ENCODE measurements at regions not wholly inside any gene's neighbourhood (a gene's known extent, or its start where the extent isn't known, plus 50 kb on each side); places are given as distances from the start of the nearest gene placed in this dataset.

DNA sequence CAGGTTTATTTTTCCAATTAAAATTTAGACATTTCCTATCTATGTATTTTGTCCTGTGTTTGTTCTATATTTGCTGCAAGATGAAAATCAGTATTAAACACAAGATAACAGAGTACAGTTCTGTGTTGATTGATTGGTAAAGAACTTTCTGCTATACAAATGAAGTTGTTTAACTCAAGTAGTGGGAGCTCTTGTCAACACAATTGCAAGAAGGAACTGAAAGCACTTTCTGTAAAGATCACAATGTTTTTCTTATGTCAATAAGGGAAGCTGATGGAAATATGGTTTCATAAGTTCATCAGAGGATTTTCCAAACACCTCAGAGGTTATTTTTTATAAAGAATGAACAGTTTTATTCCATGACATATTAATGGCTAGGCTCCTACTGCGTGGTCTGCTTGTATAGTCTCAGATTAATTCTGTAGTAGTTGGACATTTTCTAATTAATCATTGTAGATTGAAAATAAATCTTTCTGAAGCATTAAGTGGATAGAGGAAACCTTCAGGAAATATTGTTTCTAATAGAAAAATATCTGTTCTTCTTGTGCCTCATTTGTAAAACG lies 379.5 kb downstream of the LRFN5 start:
- TF ChIP-seq, protein P1, sequence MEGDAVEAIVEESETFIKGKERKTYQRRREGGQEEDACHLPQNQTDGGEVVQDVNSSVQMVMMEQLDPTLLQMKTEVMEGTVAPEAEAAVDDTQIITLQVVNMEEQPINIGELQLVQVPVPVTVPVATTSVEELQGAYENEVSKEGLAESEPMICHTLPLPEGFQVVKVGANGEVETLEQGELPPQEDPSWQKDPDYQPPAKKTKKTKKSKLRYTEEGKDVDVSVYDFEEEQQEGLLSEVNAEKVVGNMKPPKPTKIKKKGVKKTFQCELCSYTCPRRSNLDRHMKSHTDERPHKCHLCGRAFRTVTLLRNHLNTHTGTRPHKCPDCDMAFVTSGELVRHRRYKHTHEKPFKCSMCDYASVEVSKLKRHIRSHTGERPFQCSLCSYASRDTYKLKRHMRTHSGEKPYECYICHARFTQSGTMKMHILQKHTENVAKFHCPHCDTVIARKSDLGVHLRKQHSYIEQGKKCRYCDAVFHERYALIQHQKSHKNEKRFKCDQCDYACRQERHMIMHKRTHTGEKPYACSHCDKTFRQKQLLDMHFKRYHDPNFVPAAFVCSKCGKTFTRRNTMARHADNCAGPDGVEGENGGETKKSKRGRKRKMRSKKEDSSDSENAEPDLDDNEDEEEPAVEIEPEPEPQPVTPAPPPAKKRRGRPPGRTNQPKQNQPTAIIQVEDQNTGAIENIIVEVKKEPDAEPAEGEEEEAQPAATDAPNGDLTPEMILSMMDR (IDR thresholded peaks at IDR 0.05; ENCODE audit: borderline replicate concordance, control extremely low read depth, extremely low read depth, insufficient read depth, missing control alignments), result no peak
- in situ Hi-C loops (cut with MboI; ENCODE audit: low sequenced_read_pairs, unreplicated experiment), result no loop called here

DNA sequence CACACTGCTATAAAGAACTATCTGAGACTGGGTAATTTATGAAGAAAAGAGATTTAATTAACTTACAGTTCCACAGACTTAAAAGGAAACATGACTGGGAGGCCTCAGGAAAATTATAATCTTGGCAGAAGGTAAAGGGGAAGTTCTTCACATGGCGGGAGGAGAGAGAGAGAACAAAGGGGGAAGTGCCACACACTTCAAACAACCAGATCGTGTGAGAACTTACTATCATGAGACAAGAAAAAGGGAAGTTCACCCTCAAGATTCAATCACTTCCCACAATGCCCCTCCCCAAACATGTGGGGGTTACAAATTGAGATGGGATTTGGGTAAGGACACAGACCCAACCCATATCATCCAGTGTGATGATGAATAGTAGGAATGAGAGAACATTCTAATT lies 366.5 kb downstream of the LRFN5 start:
- DNase-seq (ENCODE audit: low spot score), result no peak
- TF ChIP-seq, protein P1 (IDR thresholded peaks at IDR 0.05; ENCODE audit: borderline replicate concordance, control extremely low read depth, extremely low read depth, insufficient read depth, missing control alignments), result no peak
- in situ Hi-C loops (cut with MboI; ENCODE audit: low sequenced_read_pairs, unreplicated experiment), result no loop called here

More for the DNA sequence above, 379.5 kb downstream of the LRFN5 start:
- no peak for DNase-seq (ENCODE audit: low spot score)

DNA sequence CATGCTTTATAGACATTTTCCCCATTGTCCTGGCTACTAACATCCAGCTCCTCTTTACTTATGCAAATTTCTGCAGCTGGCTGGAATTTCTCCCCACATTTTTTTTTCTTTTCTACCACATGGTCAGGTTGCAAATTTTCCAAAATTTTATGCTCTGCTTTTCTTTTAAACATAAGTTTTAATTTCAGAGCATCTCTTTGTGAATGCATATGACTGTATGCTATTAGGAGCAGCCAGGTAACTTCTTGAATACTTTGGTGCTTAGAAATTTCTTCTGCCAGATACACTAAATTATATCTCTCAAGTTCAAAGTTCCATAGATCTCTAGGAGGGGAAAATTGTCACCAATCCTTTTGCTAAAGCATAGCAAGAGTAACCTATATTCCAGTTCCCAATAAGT lies 365.9 kb downstream of the LRFN5 start:
- in situ Hi-C loops (cut with MboI; ENCODE audit: low sequenced_read_pairs, unreplicated experiment), result no loop called here
- DNase-seq (ENCODE audit: low spot score), result no peak
- TF ChIP-seq, protein P1 (IDR thresholded peaks at IDR 0.05; ENCODE audit: borderline replicate concordance, control extremely low read depth, extremely low read depth, insufficient read depth, missing control alignments), result no peak

DNA sequence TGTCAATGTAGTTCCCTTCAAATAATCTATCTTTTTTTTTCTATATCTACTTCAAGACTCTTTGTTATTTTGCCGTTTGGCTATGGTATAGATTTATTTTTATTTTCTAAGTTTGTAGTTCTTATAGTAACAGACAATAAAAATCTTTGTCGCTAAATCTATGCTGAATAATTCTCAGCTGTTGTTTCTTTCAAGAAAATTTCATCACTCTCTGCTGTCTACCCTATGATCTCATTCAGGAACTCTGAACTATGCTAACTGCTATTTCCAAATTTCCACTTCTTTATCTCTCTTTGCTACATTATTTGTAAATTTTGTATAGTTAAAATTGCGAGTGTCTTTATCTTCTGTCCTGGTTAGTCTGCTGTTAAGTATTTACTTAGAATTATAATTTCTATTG lies 353.6 kb downstream of the LRFN5 start:
- DNase-seq (ENCODE audit: low spot score), result no peak
- TF ChIP-seq, protein P1 (IDR thresholded peaks at IDR 0.05; ENCODE audit: borderline replicate concordance, control extremely low read depth, extremely low read depth, insufficient read depth, missing control alignments), result no peak
- in situ Hi-C loops (cut with MboI; ENCODE audit: low sequenced_read_pairs, unreplicated experiment), result no loop called here

DNA sequence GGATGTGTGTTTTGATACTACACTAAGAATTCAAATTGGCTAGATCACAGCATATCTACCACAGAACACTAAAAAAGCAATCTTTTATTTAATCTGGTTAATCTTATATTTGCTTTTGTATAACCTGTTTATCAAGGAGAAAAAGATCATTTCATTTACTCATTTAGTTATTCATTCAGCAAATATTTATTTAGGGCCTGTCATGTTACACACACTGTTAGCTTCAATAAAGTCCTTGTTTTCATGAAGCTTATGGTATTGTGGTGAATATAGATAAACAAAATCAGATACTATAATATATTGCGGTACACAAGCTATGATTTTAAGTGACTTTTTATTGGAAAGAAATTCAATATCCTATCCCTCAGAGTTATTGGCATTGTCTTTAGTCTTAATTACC lies 350.8 kb downstream of the LRFN5 start:
- no peak for DNase-seq (ENCODE audit: low spot score)
- TF ChIP-seq, protein P1 (IDR thresholded peaks at IDR 0.05; ENCODE audit: borderline replicate concordance, control extremely low read depth, extremely low read depth, insufficient read depth, missing control alignments), result no peak
- in situ Hi-C loops (cut with MboI; ENCODE audit: low sequenced_read_pairs, unreplicated experiment), result no loop called here

Data from GM13976 (cell line).